ENCODE measurements at regions not wholly inside any gene's neighbourhood (a gene's known extent, or its start where the extent isn't known, plus 50 kb on each side); places are given as distances from the start of the nearest gene placed in this dataset.

DNA sequence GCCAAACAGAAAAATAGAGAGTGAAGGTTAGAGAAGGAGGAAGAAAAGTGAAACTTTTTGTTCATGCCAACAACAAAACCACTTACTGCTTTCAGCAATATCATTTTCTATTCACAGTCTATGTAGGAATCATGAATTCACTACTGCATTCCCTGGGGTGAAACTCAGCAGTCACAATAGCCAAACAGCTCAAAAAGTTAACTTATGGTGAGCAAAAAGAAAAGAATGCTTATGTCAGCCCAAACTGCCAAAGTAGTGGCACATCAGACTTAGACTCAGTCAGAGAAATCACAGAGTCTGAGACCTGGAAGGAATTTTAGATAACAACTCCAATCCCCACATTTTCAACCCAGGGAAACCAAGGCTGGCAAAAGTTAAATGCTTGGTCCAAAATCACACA is 238.7 kb upstream of the TMCO5A start:
- no peak for DNase-seq (ENCODE audit: low spot score)

DNA sequence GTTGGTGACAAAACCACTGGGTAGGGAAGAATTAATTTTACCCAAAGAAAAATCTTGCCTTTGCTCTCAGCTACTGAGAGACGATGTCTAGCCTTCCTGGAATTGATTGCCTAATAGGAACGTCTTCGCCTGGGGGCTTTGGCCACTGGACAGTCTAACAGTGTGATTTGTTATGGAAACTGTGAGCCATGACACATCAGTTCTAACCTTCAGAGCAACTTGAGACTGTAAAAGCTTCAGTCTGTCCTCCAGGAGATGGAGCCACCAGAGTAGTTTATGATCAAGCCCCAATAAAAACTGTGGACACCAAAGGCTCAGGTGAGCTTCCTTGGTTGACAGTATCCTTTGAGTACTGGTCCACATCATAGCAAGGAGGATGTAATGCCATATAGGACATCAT is 235.8 kb upstream of the TMCO5A start:
- DNase-seq (ENCODE audit: low spot score), result peak; percentile 2

DNA sequence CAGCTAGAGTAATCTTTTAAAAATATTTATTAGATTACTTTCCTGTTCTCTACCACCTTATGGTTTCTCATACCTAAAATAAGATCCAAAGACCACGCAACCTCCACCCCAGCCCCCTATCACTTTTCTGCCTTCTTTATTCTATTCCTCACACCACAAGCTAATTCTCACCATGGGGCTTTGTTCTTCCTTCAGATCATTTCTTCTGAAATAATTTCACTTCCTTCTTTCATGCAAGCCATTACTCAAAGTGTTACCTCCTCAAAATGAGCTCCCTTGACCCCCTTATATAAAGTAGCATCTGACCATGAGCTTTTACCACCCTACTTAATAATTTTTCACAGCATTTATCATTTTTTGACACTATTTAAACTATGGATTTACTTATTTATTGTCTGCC is 233.2 kb upstream of the TMCO5A start:
- DNase-seq (ENCODE audit: low spot score), result no peak

DNA sequence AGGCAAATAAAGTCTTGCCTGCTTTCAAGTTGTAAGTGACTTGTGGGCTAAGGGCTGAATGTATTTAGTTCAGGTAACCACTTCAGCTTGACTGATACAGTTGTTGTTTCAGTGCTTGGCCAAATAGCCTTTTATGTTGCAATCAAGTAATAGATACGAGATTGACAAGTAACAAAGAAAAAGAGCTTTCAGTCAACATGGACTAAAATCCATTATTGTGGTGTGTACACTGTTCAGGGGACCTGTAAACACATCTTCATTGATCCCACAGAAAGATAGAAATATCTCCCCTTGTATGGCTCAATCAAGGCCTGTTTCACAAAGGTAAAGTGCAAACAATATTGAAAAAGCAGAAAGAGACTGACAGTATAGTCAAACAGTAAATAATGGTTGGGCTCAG is 224.8 kb upstream of the TMCO5A start:
- DNase-seq (ENCODE audit: low spot score), result no peak

DNA sequence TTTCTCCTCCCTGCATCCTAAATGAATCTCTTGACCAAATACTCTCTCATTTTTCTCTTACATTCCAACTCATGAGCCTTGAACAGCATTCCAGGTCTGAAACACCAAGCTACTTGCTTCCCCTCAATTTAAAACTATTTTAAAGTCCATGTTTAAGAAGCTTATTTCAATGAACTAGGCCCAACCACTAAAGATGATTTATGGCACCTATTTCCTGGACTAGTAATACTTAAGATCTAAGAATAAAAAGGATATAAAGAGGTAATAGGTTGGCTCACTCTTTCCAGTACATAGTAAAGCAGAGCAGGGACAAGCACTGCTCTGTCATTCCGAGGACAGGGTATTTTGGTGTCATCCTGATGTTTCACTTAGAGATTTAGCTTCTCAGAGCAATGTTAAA is 219.3 kb upstream of the TMCO5A start:
- no peak for DNase-seq (ENCODE audit: low spot score)

DNA sequence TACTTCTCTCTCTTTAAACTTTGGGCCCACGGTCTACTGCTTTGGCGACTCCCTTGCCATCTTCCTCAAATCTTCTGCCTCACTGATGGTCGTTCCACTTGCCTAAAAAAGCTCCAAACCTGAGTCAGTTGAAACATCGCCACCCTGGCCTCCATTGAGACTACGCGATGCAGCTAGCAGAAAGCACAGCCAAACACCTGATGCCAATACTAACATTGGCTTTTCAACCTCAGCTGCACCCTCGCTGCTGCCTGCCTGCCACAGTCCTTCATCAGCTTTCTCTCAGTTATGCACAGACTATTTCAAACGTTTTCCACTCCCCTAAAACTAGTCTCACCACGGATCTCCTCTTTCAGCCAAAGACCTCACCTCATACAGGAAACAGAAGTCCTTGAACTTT is 214.2 kb upstream of the TMCO5A start:
- DNase-seq (ENCODE audit: low spot score), result no peak

DNA sequence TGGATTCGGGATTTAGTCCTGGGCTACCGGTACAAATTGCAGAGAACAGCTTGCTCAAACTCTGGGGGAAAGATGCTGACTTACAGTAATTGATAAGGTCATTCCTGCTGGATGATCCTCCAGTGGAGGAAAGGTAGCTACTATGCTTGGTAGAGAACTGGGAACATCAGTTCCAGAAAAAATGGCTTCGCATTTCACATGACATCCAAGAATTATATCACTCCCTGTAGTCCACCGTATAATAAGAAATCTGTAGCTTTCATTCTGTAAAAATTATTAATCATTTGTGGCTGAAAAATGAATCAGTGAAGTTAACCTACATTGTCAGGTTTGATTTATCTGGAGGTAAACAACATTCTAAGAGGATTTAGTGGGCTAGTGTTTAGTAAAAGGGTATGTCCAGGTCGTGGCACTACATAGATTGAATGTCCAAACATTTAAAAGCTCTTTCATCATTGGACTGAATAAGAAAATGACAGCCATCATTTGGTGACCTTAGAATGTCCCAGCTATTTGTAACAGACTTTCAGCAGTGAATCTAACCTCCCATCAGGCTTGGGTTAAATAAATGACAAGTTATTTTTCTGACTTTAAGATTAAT is 203.2 kb upstream of the TMCO5A start:
- no peak for DNase-seq (ENCODE audit: low spot score)

DNA sequence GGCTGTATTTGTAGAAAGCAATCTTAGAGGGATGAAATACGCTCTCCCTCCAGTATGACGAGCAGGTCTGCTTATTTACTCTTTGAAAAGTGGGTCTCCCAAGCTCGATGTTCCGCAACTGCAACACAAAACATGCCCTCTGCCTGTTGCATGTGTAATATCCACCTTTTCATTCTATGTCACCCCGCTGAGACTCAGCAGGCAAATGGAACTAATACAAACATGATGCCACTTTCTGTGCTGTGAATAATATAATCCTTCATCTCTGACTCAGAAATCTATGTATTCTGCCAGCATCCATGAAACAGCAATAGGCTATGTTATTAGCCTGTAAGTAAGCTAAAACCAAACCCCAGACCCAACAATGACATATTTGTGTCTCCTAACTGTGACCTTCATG is 200.8 kb upstream of the TMCO5A start:
- no peak for DNase-seq (ENCODE audit: low spot score)

DNA sequence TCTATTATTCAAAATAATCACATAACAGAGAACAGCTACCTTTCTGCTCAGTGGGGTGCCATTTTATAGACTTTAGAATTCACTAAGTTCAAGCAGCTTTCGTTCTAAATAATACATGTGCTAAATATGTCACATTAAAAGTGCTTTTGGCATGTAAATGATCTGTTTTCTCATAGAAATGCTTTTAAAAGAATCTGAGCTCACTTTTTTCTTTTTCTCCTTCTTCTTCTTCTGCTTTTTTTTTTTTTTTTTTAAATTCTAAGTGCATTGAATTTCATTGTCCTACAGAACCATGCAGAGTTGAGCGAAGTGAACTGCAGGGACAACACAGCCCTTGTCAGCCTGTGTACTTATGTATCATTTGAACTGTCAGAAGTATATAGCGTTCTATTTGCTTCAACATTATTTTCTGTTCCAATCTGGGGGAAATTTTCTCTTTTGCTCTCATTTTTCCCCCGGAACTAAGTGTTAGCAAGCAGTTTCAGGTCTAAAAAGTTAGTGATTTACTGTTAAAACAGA is 193.8 kb upstream of the TMCO5A start:
- DNase-seq (ENCODE audit: low spot score), result no peak

DNA sequence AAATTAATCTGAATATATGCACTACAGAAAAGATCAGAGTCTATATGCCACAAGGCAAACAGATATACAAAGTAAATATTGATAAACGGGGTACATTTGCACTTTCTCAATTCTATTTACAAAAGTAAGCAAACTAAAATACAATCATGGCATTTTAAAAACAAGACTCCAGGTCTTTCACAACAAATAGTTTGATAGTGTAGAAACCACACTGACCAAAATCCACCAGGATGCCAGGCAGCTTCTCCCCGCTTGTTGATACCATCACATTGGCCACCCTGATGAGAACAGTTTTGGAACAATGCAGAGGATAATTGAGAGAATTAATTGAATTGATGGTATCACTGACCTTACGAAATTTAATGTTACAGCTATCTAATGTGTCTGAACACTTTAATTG is 190.6 kb upstream of the TMCO5A start:
- DNase-seq (ENCODE audit: low spot score), result no peak

DNA sequence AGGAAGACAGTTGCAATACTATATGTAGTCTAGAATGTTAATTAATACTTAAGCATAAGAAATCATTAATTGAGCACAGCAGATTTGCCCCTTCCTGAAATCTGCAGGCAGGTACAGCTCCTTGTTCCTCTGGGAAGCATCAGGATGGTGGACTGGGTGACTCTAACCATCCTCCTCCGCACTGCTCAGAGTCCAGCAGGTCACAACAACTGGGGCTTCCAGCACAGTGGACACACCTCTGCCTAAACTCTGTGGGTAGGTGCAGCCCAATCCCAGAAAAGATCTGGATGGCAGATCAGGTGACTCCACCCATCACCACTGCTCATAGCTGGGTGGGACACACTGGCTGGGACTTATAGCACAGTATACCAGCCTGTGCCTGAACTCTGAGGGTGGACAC is 189.9 kb upstream of the TMCO5A start:
- DNase-seq (ENCODE audit: low spot score), result no peak

DNA sequence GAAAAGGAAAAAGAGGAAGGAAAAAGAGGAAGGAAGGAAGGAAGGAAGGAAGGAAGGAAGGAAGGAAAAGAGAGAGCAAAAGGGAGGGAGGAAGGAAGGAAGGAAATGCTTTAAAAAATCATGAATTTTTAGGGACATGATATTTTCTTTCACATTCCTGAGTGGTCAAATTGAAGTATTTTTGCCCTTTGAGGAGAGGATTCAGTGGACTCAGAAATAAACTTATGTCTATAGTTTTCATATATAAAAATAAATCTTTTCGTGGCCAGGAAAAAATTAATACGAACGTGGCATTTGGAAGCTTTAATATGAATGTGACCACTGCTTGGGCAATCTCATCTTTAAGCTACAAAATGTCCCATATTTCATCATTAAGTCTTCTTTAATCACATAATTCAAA is 183.0 kb upstream of the TMCO5A start:
- DNase-seq (ENCODE audit: low spot score), result no peak

DNA sequence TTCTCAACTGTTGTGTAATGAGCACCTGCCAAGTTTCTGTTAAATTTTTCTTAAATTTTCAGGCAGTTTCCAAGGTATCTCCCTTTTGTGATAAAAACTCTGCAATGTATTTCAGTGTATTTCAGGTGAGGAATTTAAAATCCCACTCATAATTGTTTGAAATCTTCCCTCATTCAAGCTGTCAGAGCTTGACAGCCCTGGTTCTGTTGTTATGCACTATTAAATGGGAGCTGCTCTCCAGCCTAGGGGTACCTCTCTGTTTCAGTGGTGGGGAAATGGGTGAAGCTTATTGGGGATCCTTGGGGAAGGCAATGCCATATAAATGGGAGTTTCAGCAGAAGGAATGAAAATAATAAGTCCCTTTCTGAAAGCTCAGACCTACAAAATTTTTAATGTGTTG is 178.0 kb upstream of the TMCO5A start:
- DNase-seq (ENCODE audit: low spot score), result no peak

DNA sequence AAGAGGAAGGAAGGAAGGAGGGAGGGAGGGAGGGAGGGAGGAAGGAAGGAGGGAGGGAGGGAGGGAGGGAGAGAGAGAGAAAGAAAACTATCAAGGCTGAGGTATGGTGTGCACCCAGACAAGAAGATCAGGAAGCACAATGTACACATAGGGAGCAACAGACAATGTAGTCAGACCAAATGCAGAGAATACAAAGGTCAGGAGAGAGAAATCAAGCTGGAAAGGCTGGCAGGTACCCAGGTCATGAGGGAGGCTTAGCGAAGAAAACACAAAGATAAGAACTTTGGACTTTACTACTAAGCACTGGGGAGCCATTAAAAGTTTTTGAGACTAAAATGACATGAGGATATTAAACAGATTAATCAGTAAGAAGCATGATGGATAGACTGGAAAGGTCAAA is 176.0 kb upstream of the TMCO5A start:
- DNase-seq (ENCODE audit: low spot score), result no peak

DNA sequence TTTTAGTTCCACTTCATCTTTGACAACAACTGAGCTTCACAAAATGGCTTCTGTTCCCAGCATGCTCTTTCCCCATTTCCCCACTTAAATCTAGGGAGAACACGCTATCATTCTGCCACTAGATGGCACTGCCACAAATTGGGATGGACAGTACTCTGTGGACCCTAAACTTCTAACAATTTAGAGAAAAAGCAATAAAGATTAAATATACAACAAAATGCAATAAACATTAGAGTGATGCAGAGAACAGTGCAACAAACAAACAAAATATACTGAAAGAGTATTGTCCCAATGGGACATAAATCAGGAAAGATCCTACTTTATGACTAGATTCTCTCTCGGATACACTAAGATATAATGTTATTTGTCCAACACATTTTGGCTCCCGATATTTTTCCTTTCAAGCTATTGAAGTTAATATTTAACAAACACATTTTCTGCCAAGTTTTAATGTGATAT is 169.7 kb upstream of the TMCO5A start:
- peak; percentile 57 for DNase-seq (ENCODE audit: low spot score)

DNA sequence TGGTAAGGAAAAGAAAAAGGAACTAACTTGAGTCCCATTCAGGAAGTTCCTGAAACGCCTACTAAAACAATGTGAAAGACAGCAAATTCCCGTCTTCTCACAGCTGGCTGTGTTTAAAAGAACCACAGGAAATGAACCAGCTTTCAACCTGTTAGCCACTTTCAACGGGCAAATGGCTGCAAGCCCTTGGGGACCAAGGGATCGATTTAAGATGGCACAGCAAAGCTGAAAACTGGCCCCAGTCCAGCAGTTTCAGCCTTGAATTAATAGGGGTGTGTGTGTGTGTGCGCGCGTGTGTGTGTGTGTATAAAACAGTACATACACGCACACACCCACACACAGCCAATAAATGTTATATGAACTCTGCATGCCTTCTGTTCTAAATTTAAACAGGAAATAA is 168.7 kb upstream of the TMCO5A start:
- no peak for DNase-seq (ENCODE audit: low spot score)

DNA sequence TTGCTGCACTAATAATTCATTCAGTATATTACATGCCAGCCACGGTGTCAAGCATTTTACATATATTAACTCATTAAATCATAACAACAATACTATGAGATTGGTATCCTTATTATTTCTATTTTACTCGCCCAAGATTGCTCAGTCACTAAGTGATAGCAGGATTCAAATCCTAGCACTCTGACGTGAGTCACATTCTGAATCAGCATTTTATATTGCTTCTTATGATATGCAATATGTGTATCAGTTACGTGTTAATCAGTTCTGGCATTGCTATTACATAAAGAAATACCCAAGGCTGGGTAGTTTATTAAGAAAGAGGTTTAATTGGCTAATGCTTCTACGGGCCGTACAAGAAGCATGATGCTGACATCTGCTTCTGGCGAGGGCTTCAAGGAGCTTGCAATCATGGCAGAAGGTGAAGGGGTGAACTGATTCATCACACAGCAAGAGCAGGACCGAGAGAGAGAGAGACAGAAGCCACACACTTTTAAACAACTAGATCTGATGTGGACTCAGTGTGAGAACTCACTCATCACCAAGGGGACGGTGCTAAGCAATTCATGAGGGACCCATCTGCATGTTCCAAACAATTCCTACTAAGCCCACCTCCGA is 166.5 kb upstream of the TMCO5A start:
- DNase-seq (ENCODE audit: low spot score), result no peak

DNA sequence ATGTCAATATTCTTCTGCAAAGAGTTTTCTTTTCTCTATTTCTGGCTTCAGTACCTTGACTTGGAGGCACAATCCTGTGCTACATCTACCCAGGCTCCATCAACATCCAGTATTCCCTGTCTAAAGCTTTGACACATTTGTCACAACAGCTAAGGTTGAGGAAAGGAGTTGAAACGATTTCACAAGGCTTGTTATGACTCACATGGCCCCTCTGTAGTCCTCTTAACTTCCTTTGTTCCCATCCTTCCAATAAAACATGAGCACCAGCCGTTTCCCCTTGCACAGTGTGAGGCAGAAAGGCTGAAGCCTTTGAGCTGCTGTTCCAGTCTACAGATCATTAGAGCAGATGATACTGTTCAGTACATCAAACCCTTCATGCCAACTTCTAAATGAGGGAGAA is 163.0 kb upstream of the TMCO5A start:
- DNase-seq (ENCODE audit: low spot score), result peak; percentile 48

DNA sequence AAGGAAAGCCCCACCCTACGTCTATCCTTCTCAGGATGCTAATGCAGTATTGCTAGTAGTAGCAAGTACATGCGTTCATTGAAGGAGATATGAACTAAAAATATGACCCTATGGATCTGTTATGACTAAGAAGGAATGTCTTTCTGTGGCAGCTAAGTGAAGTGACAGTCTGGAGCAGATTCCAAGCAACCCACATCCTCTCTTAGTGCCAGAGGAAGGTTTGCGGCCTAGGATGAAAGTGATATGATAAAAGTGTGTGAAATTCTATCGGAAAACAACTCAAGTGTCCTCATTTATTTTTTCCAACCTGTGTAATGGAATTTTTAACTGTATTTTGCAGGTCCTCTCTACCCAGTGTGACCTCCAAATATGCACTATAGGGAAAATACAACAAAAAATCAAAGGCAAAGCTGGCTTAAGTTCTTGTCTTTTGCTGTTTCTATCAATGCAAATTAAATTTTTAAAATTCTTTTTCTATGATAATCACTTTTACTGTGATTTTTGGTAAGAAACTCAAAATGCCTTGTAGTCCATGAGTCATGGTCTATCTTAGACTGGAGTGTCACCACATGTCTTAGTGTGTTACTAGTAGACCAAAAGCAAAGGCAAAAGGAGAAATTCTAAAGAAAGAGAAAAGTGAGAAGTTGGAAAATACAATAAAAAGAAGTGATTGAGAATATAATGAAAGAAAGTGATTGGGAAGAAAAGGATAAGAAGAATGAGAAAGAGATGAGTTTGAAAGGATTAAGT is 161.2 kb upstream of the TMCO5A start:
- peak; percentile 80 for DNase-seq (ENCODE audit: low spot score)

DNA sequence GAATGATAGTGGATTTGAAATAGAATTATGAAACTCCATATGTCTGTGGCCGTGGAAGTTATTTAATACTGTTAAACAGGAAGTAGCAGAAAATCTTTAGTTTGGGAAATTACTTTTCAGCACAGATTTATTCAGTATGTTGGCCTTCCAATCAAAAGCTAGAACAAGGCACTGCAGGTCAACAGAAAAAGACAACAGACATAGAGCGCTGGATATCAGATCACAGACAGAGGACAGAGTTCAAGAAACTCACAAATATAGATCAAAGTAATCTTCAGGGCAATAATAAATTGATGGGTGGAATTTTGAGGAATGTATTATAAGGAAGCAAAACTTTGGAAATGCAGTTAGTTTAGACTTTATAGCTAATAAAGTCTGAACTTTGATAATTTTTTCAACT is 159.5 kb upstream of the TMCO5A start:
- no peak for DNase-seq (ENCODE audit: low spot score)

DNA sequence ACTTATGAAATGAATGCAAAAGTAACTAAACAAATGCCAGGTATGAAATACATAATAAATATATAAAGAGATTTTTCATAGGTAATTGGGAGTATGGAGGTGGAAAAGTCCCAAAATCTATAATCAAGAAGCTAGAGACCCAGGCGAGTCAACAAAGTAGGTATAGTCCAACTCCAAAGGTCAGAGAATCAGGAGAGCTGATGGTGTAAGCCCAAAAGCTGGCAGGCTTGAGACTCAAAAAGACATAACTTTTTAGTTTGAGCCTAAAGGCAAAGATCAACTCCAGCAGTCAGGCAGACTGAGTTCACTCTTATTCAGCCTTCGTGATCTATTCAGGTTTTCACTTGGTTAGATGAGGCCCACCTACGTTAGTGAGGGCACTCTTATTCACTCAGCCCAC is 157.4 kb upstream of the TMCO5A start:
- no peak for DNase-seq (ENCODE audit: low spot score)

DNA sequence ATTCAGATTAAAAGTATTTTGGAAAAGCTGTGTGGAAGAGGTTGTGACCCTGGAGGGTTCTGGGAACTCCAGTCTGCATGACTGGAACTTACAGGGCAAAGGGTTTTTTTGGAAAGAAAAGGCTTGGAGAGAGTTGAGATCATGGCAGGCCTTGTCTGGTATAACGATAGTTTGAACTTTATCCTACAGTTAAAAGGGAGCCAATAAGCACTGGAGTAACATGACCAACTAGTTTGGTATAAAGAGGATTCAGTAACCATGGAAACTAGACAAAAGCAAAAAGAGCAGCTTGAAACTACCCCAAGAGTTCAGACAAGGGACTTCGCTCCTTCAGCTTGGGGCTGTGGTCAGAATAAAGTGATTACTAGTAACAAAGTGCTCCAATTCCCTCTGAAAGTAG is 151.2 kb upstream of the TMCO5A start:
- no peak for DNase-seq (ENCODE audit: low spot score)

DNA sequence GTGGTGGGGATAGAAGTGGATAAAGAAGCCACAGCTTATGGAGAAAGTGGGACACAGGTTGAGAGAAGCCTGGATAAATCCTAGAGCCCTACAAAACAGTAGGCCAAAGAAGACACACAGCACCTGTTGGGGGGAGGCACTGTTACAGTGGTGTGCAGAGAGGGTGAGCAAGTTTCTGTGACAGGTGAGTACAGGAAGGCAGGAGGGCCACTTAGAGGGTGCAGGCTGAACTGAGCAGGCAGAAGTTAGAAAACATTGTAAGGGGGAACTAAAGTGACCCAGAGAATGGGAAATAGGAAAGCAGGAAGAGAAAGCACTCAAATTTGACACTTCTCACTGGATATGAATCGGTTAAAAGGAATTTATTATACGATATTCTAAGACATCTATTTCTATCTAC is 146.1 kb upstream of the TMCO5A start:
- no peak for DNase-seq (ENCODE audit: low spot score)

Measured in A172 (cell line).